ENCODE measurements at regions not wholly inside any gene's neighbourhood (a gene's known extent, or its start where the extent isn't known, plus 50 kb on each side); places are given as distances from the start of the nearest gene placed in this dataset.
"Not testable (repeated sequence)": the region's sequence is repeated elsewhere in the genome, so short reads cannot be mapped to it uniquely, and the experiment has no call there.

- intact Hi-C loops (cut with DNase I; ENCODE audit: low total_unique reads) = no loop called here
- 76 to 88% (median 81%) methylated on average over 2 of the region's 2 CpGs for WGBS, 5 donors
- TF ChIP-seq POLR2AphosphoS5 (IDR thresholded peaks at IDR 0.05) (no peak), CTCF (IDR thresholded peaks at IDR 0.05 in 8 of 11, conservative IDR thresholded peaks at IDR 0.05 in 3 of 11) (no peak), POLR2A (IDR thresholded peaks at IDR 0.05) (no peak)
Observed at GRCh38 chr3:67145738-67146137, 147.6 kb downstream of the KBTBD8 start.

GRCh38 chr3:67154429-67154828 is 156.3 kb downstream of the KBTBD8 start:
- intact Hi-C loops (cut with DNase I; ENCODE audit: low total_unique reads) = no loop called here
- TF ChIP-seq CTCF (IDR thresholded peaks at IDR 0.05 in 8 of 11, conservative IDR thresholded peaks at IDR 0.05 in 3 of 11) (no peak), POLR2AphosphoS5 (IDR thresholded peaks at IDR 0.05) (no peak), POLR2A (IDR thresholded peaks at IDR 0.05) (no peak)
- Histone ChIP-seq H3K4me3 (no peak overlapping the region), H3K4me1 (no peaks in the 10 kb centered on the region), H3K9me3 (peaks cover 0 to 44% (median 20%) of the 10 kb centered on the region in 8 donors), H3K36me3 (no peaks in the 10 kb centered on the region), H3K27me3 (replicated peaks in 1 of 7) (no peaks in the 10 kb centered on the region), H3K27ac (no peak overlapping the region)
- 63 to 76% (median 73%) methylated on average over 7 to 8 of the region's 8 CpGs for WGBS, 5 donors
- DNase-seq = no peak

More at GRCh38 chr3:67145738-67146137, 147.6 kb downstream of the KBTBD8 start:
- Histone ChIP-seq H3K36me3 (no peaks in the 10 kb centered on the region), H3K9me3 (peaks cover 0 to 9% (median 0%) of the 10 kb centered on the region in 8 donors), H3K27me3 (replicated peaks in 1 of 7) (peaks cover 0 to 4% (median 0%) of the 10 kb centered on the region in 7 donors), H3K27ac (no peak overlapping the region), H3K4me3 (no peak overlapping the region), H3K4me1 (no peaks in the 10 kb centered on the region)
- DNase-seq = no peak

GRCh38 chr3:67167481-67167880 is 169.4 kb downstream of the KBTBD8 start:
- H3K9me3 ChIP-seq = no peaks in the 10 kb centered on the region
- intact Hi-C loops (cut with DNase I; ENCODE audit: low total_unique reads) = no loop called here
- TF ChIP-seq POLR2AphosphoS5 (IDR thresholded peaks at IDR 0.05) (no peak), CTCF (IDR thresholded peaks at IDR 0.05 in 8 of 11, conservative IDR thresholded peaks at IDR 0.05 in 3 of 11) (no peak), POLR2A (IDR thresholded peaks at IDR 0.05) (no peak)
- no peak for DNase-seq
- no peaks in the 10 kb centered on the region for H3K4me1 ChIP-seq
- H3K4me3 ChIP-seq = no peak overlapping the region
- H3K27ac ChIP-seq = no peak overlapping the region
- WGBS, 5 donors = 52 to 78% (median 63%) methylated on average over 3 of the region's 3 CpGs
- H3K27me3 ChIP-seq (replicated peaks in 1 of 7) = no peaks in the 10 kb centered on the region
- no peaks in the 10 kb centered on the region for H3K36me3 ChIP-seq

- 84 to 95% (median 88%) methylated on average over 2 of the region's 2 CpGs for WGBS, 5 donors
- no peaks in the 10 kb centered on the region for H3K36me3 ChIP-seq
- H3K27ac ChIP-seq = no peak overlapping the region
- no peaks in the 10 kb centered on the region for H3K27me3 ChIP-seq (replicated peaks in 1 of 7)
- no peak overlapping the region for H3K4me3 ChIP-seq
- intact Hi-C loops (cut with DNase I; ENCODE audit: low total_unique reads) = no loop called here
- no peaks in the 10 kb centered on the region for H3K4me1 ChIP-seq
- no peak for DNase-seq
- TF ChIP-seq POLR2A (IDR thresholded peaks at IDR 0.05) = no peak
- TF ChIP-seq CTCF (IDR thresholded peaks at IDR 0.05 in 8 of 11, conservative IDR thresholded peaks at IDR 0.05 in 3 of 11) = no peak
- no peak for TF ChIP-seq POLR2AphosphoS5 (IDR thresholded peaks at IDR 0.05)
- H3K9me3 ChIP-seq = peaks cover 0 to 25% (median 14%) of the 10 kb centered on the region in 8 donors
Observed at GRCh38 chr3:67171841-67172240, 173.7 kb downstream of the KBTBD8 start.

GRCh38 chr3:67173130-67173529 is 175.0 kb downstream of the KBTBD8 start:
- H3K4me1 ChIP-seq; DNase-seq; intact Hi-C loops (cut with DNase I; ENCODE audit: low total_unique reads); H3K4me3 ChIP-seq; H3K36me3 ChIP-seq; H3K27me3 ChIP-seq (replicated peaks in 1 of 7); H3K27ac ChIP-seq: not testable (repeated sequence)
- H3K9me3 ChIP-seq = peaks cover 0 to 31% (median 14%) of the 10 kb centered on the region in 8 donors
- WGBS, 5 donors = 65 to 78% (median 70%) methylated on average over 3 of the region's 3 CpGs
